A673 (cell line): ENCODE measurements at regions not wholly inside any gene's neighbourhood (a gene's known extent, or its start where the extent isn't known, plus 50 kb on each side); places are given as distances from the start of the nearest gene placed in this dataset.

Experiments used
- EZH2 ChIP-seq: fragments of 200-600 bp; sonication (generic); IDR thresholded peaks from 2 replicates; pipeline ENCODE4 v1.6.1; 2017; ENCODE audit warnings: borderline replicate concordance, low read depth, mild to moderate bottlenecking, mixed read lengths, antibody characterized with exemption, low read length; ENCODE audit not compliant: poor library complexity, severe bottlenecking
- TF ChIP-seq, protein P1 (sequence below): fragments of 300-800, 200-600 bp; sonication (generic); conservative IDR thresholded peaks from 2 replicates; pipeline ENCODE4 v1.5.1; 2017; ENCODE audit warnings: low read depth, mild to moderate bottlenecking, antibody characterized with exemption, low read length, moderate library complexity, mixed read lengths

DNA sequence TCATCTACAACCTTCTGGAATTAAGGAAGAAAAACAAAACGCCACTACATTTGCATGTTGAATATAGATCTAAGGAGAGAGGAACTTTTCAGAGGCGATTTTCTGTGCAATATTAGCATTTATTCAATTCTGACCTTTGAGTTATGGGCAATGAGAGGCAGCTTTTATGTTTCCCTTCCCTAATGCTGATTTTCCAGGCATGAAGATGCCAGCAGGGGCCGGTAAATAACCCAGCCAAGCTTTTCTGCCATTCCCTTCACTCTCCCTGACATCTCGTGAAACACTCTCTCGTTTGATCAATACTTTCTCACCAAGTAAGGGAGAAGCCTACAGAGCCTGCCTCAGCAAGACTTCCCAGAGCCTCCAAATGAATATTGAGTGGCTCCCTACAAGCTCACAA, 470.5 kb upstream of the GOT2 start:
- TF ChIP-seq, protein P1, sequence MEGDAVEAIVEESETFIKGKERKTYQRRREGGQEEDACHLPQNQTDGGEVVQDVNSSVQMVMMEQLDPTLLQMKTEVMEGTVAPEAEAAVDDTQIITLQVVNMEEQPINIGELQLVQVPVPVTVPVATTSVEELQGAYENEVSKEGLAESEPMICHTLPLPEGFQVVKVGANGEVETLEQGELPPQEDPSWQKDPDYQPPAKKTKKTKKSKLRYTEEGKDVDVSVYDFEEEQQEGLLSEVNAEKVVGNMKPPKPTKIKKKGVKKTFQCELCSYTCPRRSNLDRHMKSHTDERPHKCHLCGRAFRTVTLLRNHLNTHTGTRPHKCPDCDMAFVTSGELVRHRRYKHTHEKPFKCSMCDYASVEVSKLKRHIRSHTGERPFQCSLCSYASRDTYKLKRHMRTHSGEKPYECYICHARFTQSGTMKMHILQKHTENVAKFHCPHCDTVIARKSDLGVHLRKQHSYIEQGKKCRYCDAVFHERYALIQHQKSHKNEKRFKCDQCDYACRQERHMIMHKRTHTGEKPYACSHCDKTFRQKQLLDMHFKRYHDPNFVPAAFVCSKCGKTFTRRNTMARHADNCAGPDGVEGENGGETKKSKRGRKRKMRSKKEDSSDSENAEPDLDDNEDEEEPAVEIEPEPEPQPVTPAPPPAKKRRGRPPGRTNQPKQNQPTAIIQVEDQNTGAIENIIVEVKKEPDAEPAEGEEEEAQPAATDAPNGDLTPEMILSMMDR: no peak
- no peak for TF ChIP-seq EZH2
